ENCODE measurements at regions not wholly inside any gene's neighbourhood (a gene's known extent, or its start where the extent isn't known, plus 50 kb on each side); places are given as distances from the start of the nearest gene placed in this dataset.
"Not testable (repeated sequence)": the region's sequence is repeated elsewhere in the genome, so short reads cannot be mapped to it uniquely, and the experiment has no call there.

- DNase-seq, result no peak
Measured at GRCh38 chr3:105982207-105982606, 113.4 kb upstream of the CBLB start.

- DNase-seq, result no peak
Measured at GRCh38 chr3:105984837-105985236, 116.0 kb upstream of the CBLB start.

GRCh38 chr3:105986343-105986742 is 117.5 kb upstream of the CBLB start:
- DNase-seq, result not testable (repeated sequence)

GRCh38 chr3:105987809-105988208 is 119.0 kb upstream of the CBLB start:
- no peak for DNase-seq

GRCh38 chr3:105988540-105989212 is 119.9 kb upstream of the CBLB start:
- no peak for DNase-seq

- no peak for DNase-seq
Measured at GRCh38 chr3:105996781-105997180, 128.0 kb upstream of the CBLB start.

GRCh38 chr3:105997466-105997799 is 128.6 kb upstream of the CBLB start:
- no peak for DNase-seq

GRCh38 chr3:105997800-105998526 is 129.2 kb upstream of the CBLB start:
- DNase-seq, result no peak

- DNase-seq, result no peak
Measured at GRCh38 chr3:105999856-106000255, 131.0 kb upstream of the CBLB start.

GRCh38 chr3:106001923-106002322 is 133.1 kb upstream of the CBLB start:
- DNase-seq, result no peak

- no peak for DNase-seq
Measured at GRCh38 chr3:106004137-106004681, 135.4 kb upstream of the CBLB start.

GRCh38 chr3:106004826-106005225 is 136.0 kb upstream of the CBLB start:
- DNase-seq, result no peak

- DNase-seq, result no peak
Measured at GRCh38 chr3:106006001-106006400, 137.2 kb upstream of the CBLB start.

GRCh38 chr3:106006571-106006970 is 137.8 kb upstream of the CBLB start:
- no peak for DNase-seq

GRCh38 chr3:106007512-106007911 is 138.7 kb upstream of the CBLB start:
- DNase-seq, result no peak

- no peak for DNase-seq
Measured at GRCh38 chr3:106008766-106009165, 140.0 kb upstream of the CBLB start.

- no peak for DNase-seq
Measured at GRCh38 chr3:106010829-106011228, 142.0 kb upstream of the CBLB start.

GRCh38 chr3:106013971-106014370 is 145.2 kb upstream of the CBLB start:
- DNase-seq, result no peak

GRCh38 chr3:106014518-106014917 is 145.7 kb upstream of the CBLB start:
- DNase-seq, result no peak

GRCh38 chr3:106014971-106015370 is 146.2 kb upstream of the CBLB start:
- no peak for DNase-seq

- DNase-seq, result no peak
Measured at GRCh38 chr3:106018102-106018501, 149.3 kb upstream of the CBLB start.

- no peak for DNase-seq
Measured at GRCh38 chr3:106018929-106019550, 150.2 kb upstream of the CBLB start.

- DNase-seq, result no peak
Measured at GRCh38 chr3:106022913-106023312, 154.1 kb upstream of the CBLB start.

- peak; percentile 67 for DNase-seq
Measured at GRCh38 chr3:106025151-106025722, 156.4 kb upstream of the CBLB start.

Data from COR-L47 (cell line).